Esophagus mucosa (tissue), 1 donor: ENCODE measurements at regions not wholly inside any gene's neighbourhood (a gene's known extent, or its start where the extent isn't known, plus 50 kb on each side); places are given as distances from the start of the nearest gene placed in this dataset.
"Not testable (repeated sequence)": the region's sequence is repeated elsewhere in the genome, so short reads cannot be mapped to it uniquely, and the experiment has no call there.

ENCODE experiments used
- ATAC-seq: fragments of 200-7000 bp; cut with Tn5 transposase; one replicate; pipeline ENCODE4 v1.9.1; 2020
- donor health status: DM: yes; HTN: yes; CAD: no.

GRCh38 chr1:29806646-29807319 is 570.5 kb downstream of the PTPRU start:
- ATAC-seq: peak; percentile 30

DNA sequence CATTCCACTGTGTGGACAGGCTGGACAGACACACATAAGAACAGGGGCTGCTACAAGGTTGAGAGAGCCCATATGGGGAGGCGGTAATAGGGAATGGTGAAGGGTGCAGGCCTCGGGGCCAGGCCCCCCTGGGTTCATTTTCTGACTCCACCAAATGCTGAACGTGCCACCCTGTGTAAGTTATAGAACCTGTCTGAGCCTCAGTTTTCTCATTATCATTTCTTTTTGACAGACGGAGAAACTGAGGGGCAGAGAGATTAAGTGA is 569.5 kb downstream of the PTPRU start:
- peak; percentile 22 for ATAC-seq

- ATAC-seq: no peak
Measured at GRCh38 chr1:29805122-29805895, 569.0 kb downstream of the PTPRU start.

DNA sequence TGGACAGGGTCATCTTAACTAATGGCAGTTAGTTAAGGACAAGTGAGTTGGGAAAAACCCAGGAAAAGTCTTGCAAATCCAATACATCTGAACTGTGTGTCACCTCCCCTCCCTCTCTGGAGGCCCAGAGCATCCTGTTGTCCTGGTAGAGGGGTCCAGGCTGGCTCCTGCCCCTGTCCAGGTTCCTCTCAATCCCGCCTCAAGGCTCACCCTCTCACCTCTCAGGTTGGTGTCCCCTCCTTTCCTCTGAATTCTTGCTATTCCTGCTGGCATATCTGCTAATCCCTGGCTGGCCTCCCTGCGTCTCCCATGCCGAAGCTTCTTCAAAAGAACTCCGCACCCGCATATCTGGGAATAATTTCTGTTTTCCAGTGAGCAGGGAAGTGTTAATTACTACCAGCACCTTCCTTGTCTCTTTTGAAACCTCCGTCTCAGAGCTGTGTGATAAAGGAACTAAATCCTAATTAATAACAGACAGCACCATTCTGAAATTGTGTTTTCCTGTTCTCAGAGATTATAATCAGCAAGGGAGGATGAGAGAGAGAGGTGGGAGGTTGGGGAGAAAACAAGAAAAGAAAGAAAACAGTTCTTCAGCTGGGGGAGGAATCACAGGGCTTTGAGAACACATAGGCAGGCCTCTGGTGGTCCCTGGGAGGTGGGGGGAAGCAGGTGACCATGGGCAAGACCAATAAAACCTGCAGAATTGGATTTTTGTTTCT is 568.0 kb downstream of the PTPRU start:
- no peak for ATAC-seq

GRCh38 chr1:29803486-29803885 is 567.2 kb downstream of the PTPRU start:
- no peak for ATAC-seq

GRCh38 chr1:29802181-29803068 is 566.1 kb downstream of the PTPRU start:
- no peak for ATAC-seq

GRCh38 chr1:29801561-29801973 is 565.2 kb downstream of the PTPRU start:
- no peak for ATAC-seq

GRCh38 chr1:29801003-29801402 is 564.7 kb downstream of the PTPRU start:
- ATAC-seq: no peak

GRCh38 chr1:29800522-29800956 is 564.2 kb downstream of the PTPRU start:
- ATAC-seq: peak; percentile 89

GRCh38 chr1:29800120-29800519 is 563.8 kb downstream of the PTPRU start:
- peak; percentile 20 for ATAC-seq

- ATAC-seq: peak; percentile 78
Measured at GRCh38 chr1:29798699-29799566, 562.6 kb downstream of the PTPRU start.

DNA sequence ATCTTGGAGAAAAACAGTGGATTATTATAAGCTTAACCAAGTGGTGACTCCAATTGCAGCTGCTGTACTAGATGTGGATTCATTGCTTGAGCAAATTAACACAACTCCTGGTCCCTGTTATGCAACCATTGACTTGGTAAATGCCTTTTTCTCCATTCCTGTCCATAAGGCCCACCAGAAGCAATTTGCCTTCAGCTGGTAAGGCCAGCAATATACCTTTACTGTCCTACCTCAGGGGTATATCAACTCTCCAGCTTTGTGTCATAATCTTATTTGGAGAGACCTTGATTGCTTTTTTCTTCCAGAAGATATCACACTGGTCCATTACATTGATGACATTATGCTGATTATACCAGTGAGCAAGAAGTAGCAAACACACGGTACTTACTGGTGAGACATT is 560.8 kb downstream of the PTPRU start:
- not testable (repeated sequence) for ATAC-seq

- not testable (repeated sequence) for ATAC-seq
Measured at GRCh38 chr1:29795965-29796364, 559.6 kb downstream of the PTPRU start.

GRCh38 chr1:29793653-29794348 is 557.5 kb downstream of the PTPRU start:
- no peak for ATAC-seq

DNA sequence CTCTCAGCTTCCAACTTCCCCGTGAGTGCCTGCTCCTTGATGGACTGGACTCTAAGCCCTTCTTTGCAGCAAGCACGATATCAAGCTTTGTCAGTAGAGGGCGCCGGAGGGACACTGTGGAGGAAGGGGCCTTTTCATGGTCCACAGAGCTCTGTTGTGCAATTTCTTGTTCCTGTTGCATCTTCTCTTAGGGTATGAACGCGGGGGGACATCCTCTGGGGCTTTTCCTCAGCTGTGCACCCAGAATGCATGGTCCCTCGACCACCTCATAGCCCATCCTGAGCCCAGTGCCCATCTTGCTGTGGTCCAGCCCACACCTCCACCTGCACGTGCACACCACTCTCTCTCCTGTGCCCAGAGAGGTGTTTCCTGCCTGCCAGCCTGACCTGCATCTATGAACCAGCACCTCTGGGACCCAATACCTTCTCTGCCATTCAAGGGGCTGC is 556.8 kb downstream of the PTPRU start:
- peak; percentile 84 for ATAC-seq

- no peak for ATAC-seq
Measured at GRCh38 chr1:29789910-29790247, 553.6 kb downstream of the PTPRU start.

GRCh38 chr1:29789221-29789909 is 553.0 kb downstream of the PTPRU start:
- ATAC-seq: no peak

DNA sequence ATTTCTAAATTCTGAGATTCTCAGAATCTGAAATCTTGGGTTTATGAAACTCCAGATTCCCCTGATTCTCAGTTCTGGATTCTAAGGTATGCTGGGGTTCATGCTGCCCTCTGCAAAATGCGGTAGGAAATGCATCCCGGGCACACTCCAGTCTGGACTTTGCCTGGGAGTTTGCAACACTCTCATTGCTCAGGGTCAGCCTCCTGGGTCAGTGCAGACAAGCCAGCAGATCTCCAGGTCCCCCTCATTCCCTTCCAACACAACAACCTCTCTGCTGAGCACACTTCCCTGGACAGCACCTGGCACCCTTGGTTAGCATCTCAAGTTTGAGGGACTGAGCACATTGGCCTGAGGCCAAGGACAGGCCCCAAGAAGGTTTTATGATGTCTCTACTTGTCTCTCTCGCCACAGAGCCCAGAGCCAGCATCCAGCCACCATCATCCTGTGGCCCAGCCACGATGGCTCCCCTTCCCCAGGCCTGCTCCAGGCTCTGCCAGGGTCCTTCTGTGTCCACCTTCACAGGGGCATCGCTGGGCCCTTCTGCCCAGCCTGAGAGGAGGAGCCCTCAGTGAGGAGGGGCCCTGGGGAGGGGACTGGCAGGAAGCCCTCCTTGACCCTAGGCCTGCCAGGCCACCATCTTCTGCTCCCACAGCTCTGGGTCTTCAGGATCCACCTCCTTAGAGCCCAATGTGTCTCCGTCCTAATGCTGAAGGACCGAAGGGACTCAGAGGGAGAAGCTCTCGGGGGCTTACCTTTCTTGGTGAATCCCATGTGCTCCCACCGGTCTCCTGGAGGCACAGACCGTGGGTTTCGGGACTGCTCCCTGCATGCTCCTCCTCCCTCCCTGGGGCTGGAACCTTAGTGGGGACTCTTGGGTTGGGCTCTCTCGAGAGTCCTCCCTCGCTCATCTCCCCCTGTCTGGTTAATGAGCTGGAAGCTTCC is 550.7 kb downstream of the PTPRU start:
- ATAC-seq: no peak

DNA sequence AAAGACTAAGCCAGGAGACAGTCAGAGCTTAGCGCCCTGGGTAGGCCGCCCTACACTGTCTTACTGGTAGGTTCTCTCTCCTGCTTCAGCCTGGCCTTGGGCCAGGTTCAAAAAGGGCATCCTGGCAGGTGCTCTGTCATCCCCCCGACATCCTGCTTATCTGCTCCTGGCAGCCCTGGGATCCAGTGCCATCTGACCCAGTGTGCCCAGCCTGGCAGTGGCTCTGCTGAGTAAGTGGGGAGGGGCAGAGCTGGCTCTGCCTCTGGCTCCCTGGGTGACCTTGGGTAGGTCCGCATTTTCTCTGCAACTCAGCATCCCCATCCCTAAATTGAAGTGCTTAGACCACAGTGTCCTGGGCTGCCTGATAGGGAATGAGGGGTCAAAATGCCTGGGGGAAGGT is 549.9 kb downstream of the PTPRU start:
- no peak for ATAC-seq
